Upper lobe of left lung (tissue), 6 donors: ENCODE measurements at regions not wholly inside any gene's neighbourhood (a gene's known extent, or its start where the extent isn't known, plus 50 kb on each side); places are given as distances from the start of the nearest gene placed in this dataset.

ENCODE experiments used
- ATAC-seq, 2 donors: fragments of 200-7000 bp; cut with Tn5 transposase; one replicate each; pipeline ENCODE4 v1.9.1; 2022; ENCODE audit warnings: mild to moderate bottlenecking in 2 of 2, moderate library complexity in 2 of 2; ENCODE audit not compliant: low FRiP score in 2 of 2
- DNase-seq, 2 donors: peaks; one replicate each; pipeline ENCODE4 v3.0.0-alpha.2; 2019 to 2020
- H3K27ac ChIP-seq, 4 donors: fragments of 200-600 bp; sonication (generic); one replicate each; pipeline ENCODE4 v1.5.1; 2016 to 2019
- H3K27me3 ChIP-seq, 4 donors: fragments of 200-600 bp; sonication (generic); one replicate each; pipeline ENCODE4 v1.5.1; 2017 to 2019
- H3K36me3 ChIP-seq, 4 donors: fragments of 200-600 bp; sonication (generic); one replicate each; pipeline ENCODE4 v1.5.1; 2016 to 2019
- H3K4me1 ChIP-seq, 4 donors: fragments of 200-600 bp; sonication (generic); one replicate each; pipeline ENCODE4 v1.5.1; 2018 to 2019
- H3K4me3 ChIP-seq, 4 donors: fragments of 200-600 bp; sonication (generic); one replicate each; pipeline ENCODE4 v1.5.1; 2017 to 2019; ENCODE audit warnings: mild to moderate bottlenecking in 2 of 4, moderate library complexity in 1 of 4
- H3K9me3 ChIP-seq, 4 donors: fragments of 200-600 bp; sonication (generic); one replicate each; pipeline ENCODE4 v1.5.1; 2018 to 2019
- EP300 ChIP-seq, 4 donors: sonication (generic); formaldehyde crosslinking; IDR thresholded peaks; one replicate each; pipeline ENCODE4 v1.5.1; 2017; ENCODE audit warnings: antibody characterized with exemption in 4 of 4, control low read depth in 2 of 4
- POLR2A ChIP-seq, 4 donors: fragments of 450-650 bp; IDR thresholded peaks; one replicate each; pipeline ENCODE4 v1.5.1; 2016 to 2017; ENCODE audit warnings: antibody characterized with exemption in 4 of 4, mild to moderate bottlenecking in 2 of 4
- POLR2AphosphoS5 ChIP-seq, 2 donors: sonication (generic); formaldehyde crosslinking; IDR thresholded peaks; one replicate each; pipeline ENCODE4 v1.5.1; 2017; ENCODE audit warnings: antibody characterized with exemption in 2 of 2
- WGBS, 2 donors: methylation state at CpG; one replicate each; pipeline ENCODE4 v1.1.5; 2017 to 2018; 5-methylcytosine and 5-hydroxymethylcytosine counted together
- TF ChIP-seq, protein P1 (sequence below), 6 experiments: fragments of 450-650 bp in 4 of 6; fragments of 200-600 bp in 2 of 6; sonication (generic) in 2 of 6; IDR thresholded peaks; one replicate each; pipeline ENCODE4 v1.5.1; 2016 to 2019; ENCODE audit warnings: antibody characterized with exemption in 6 of 6
- donor health status: DM: no; HTN: no; CAD: no; lungs with moderate emphysema.
- donor health status: DM: no; HTN: yes; CAD: no; lungs with severe emphysema.

DNA sequence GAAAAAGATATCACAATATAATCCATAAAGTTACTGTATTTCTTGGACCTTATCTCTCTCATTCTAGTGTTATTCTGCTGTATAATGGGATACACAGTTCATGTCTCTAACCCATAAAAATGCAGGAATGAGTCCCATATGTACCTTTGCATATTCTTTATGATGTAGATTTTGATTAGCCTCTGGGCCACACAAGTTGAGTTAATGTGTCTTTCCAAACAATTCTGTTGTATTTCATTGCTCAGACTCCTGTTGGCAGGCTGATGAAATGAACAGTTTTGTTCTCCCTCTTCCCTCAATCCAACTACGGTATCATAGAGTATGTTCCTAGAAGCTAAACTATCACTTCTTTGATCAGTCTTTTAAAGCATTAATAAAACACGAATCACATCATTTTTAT is 113.2 kb upstream of the SATB2 start:
- Histone ChIP-seq H3K9me3 (no peaks in the 10 kb centered on the region), H3K4me3 (no peak overlapping the region), H3K36me3 (no peaks in the 10 kb centered on the region), H3K27me3 (no peaks in the 10 kb centered on the region), H3K27ac (no peak overlapping the region), H3K4me1 (no peaks in the 10 kb centered on the region)
- ATAC-seq (no peak), DNase-seq (no peak)
- no peak for TF ChIP-seq POLR2A (IDR thresholded peaks at IDR 0.05)
- TF ChIP-seq, protein P1, sequence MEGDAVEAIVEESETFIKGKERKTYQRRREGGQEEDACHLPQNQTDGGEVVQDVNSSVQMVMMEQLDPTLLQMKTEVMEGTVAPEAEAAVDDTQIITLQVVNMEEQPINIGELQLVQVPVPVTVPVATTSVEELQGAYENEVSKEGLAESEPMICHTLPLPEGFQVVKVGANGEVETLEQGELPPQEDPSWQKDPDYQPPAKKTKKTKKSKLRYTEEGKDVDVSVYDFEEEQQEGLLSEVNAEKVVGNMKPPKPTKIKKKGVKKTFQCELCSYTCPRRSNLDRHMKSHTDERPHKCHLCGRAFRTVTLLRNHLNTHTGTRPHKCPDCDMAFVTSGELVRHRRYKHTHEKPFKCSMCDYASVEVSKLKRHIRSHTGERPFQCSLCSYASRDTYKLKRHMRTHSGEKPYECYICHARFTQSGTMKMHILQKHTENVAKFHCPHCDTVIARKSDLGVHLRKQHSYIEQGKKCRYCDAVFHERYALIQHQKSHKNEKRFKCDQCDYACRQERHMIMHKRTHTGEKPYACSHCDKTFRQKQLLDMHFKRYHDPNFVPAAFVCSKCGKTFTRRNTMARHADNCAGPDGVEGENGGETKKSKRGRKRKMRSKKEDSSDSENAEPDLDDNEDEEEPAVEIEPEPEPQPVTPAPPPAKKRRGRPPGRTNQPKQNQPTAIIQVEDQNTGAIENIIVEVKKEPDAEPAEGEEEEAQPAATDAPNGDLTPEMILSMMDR (IDR thresholded peaks at IDR 0.05), result no peak
- no peak for TF ChIP-seq POLR2AphosphoS5 (IDR thresholded peaks at IDR 0.05)
- no peak for TF ChIP-seq EP300 (IDR thresholded peaks at IDR 0.05)
- 79 to 80% methylated on average over 2 of the region's 2 CpGs for WGBS, 2 donors

DNA sequence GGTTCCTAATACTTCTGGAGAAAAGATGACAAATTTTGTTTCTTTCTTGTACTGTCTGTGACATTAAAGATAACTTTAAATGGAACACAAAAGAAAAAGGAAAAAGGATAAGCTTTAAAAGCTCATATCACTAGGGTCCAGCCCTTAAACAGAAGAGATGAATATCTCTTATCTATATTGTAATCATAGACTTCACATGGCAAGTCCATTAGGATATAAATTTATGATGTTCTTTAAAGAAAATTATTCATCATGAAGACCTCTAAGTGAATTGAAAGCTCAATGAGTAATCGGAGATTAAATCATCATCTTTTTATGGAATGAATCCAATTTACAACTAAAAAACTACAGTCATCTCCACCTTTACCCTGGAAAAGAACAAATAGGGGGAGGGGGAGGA is 111.6 kb upstream of the SATB2 start:
- 80 to 91% methylated on average over 1 of the region's 1 CpG for WGBS, 2 donors
- H3K27ac ChIP-seq, result no peak overlapping the region
- no peaks in the 10 kb centered on the region for H3K4me1 ChIP-seq
- H3K4me3 ChIP-seq, result no peak overlapping the region
- H3K27me3 ChIP-seq, result no peaks in the 10 kb centered on the region
- H3K9me3 ChIP-seq, result no peaks in the 10 kb centered on the region
- DNase-seq, result no peak
- ATAC-seq, result no peak
- TF ChIP-seq, protein P1 (IDR thresholded peaks at IDR 0.05), result no peak
- no peaks in the 10 kb centered on the region for H3K36me3 ChIP-seq

DNA sequence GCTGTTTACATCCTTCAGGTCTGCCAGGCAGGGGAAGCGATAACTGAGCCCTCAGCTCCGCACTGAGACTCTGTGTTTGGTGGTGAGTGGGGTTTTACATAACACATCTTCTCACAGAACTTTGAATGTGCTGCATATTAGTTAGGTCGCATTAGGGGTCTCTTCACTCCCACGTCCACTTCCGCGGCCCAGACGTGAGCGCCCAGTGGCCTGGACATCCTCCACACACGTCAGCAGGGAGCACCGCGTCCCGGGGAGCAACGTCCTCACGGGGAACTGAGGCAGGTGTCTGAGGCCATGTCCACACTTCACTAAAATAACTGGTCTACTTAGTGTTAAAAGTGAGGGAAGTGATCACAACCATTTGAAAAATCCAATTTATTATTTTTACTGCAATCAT is 100.4 kb upstream of the SATB2 start:
- ATAC-seq (no peak), DNase-seq (peak in 1 of 2 donors; percentile 58)
- Histone ChIP-seq H3K36me3 (no peaks in the 10 kb centered on the region), H3K4me3 (no peak overlapping the region), H3K9me3 (no peaks in the 10 kb centered on the region), H3K4me1 (no peaks in the 10 kb centered on the region), H3K27ac (no peak overlapping the region), H3K27me3 (no peaks in the 10 kb centered on the region)
- WGBS, 2 donors, result 91 to 98% methylated on average over 13 to 14 of the region's 14 CpGs
- TF ChIP-seq POLR2A (IDR thresholded peaks at IDR 0.05), result no peak
- TF ChIP-seq EP300 (IDR thresholded peaks at IDR 0.05), result no peak
- TF ChIP-seq POLR2AphosphoS5 (IDR thresholded peaks at IDR 0.05), result no peak
- TF ChIP-seq, protein P1 (IDR thresholded peaks at IDR 0.05), result no peak

DNA sequence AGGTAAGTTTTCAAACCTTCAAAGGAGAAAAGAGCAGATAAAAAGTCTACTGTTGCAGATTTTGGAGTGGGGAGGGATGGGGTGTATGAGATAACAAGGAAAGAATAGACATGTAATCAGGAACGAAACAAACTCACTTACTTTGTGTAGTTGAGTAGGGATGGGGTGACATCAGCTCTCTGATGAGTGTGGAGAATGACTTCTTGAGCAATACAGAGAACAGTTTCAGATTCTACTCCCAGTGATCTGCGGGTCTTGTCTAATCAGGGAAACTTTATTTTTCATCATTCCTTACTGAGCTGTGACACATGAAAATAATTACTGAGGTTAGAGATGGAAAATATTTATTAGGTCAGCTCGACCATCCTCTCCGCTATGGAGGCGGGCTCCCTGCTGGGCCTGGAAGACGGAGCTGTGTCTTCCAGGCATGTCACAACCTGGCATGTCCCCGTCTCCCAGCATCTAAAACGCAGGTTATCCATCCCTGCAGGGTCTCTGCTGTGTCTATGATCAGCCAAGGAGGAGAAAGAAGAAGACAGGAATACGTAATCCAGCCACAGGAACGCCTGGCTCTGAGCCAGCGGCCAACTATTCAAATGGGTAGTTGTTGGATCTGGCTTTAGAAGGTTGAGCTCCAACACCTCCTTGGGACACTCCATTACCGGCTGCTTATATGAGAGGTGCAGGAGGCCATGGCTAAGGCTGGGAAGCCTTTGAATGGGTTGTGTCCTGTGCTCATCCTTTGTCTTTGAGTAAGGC is 99.0 kb upstream of the SATB2 start:
- no peaks in the 10 kb centered on the region for H3K9me3 ChIP-seq
- TF ChIP-seq POLR2A (IDR thresholded peaks at IDR 0.05), result no peak
- no peak for TF ChIP-seq POLR2AphosphoS5 (IDR thresholded peaks at IDR 0.05)
- no peak for TF ChIP-seq EP300 (IDR thresholded peaks at IDR 0.05)
- TF ChIP-seq, protein P1 (IDR thresholded peaks at IDR 0.05), result no peak
- H3K4me1 ChIP-seq, result no peaks in the 10 kb centered on the region
- ATAC-seq, result no peak
- H3K27ac ChIP-seq, result no peak overlapping the region
- H3K27me3 ChIP-seq, result no peaks in the 10 kb centered on the region
- no peak overlapping the region for H3K4me3 ChIP-seq
- H3K36me3 ChIP-seq, result no peaks in the 10 kb centered on the region
- WGBS, 2 donors, result 81 to 86% methylated on average over 12 of the region's 12 CpGs
- DNase-seq, result no peak

DNA sequence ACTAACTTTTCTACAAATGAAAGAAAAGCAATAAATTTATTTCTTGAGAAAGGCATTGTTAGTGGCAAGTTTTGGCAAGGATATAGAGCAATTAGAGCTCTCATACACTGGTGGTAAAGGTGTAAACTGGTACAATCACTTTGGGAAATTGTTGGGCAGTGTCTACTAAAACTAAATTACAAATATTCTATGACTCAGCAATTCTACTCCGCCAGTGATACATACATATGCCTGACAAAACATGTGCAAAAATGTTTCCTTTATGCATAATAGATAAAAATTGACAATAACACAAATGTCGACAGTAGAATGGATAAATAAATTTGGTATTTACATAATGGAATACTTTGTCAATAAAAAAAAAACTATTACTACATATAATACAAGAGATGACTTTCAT is 96.3 kb upstream of the SATB2 start:
- Histone ChIP-seq H3K4me3 (no peak overlapping the region), H3K27me3 (no peaks in the 10 kb centered on the region), H3K36me3 (no peaks in the 10 kb centered on the region), H3K4me1 (no peaks in the 10 kb centered on the region), H3K27ac (no peak overlapping the region), H3K9me3 (no peaks in the 10 kb centered on the region)
- ATAC-seq (no peak), DNase-seq (no peak)
- 76 to 87% methylated on average over 2 of the region's 2 CpGs for WGBS, 2 donors
- TF ChIP-seq, protein P1 (IDR thresholded peaks at IDR 0.05), result no peak
- no peak for TF ChIP-seq POLR2A (IDR thresholded peaks at IDR 0.05)
- TF ChIP-seq POLR2AphosphoS5 (IDR thresholded peaks at IDR 0.05), result no peak
- TF ChIP-seq EP300 (IDR thresholded peaks at IDR 0.05), result no peak
